Keratinocyte (primary cell): ENCODE measurements at regions not wholly inside any gene's neighbourhood (a gene's known extent, or its start where the extent isn't known, plus 50 kb on each side); places are given as distances from the start of the nearest gene placed in this dataset.

ENCODE experiments used
- DNase-seq: peaks from one replicate; pipeline ENCODE4 v3.0.0-alpha.2; 2011; ENCODE audit warnings: low read depth, missing footprints, low spot score
- FAIRE-seq: peaks from 2 replicates; lab custom pipeline; 2011; peaks lifted over from hg19 to GRCh38; lab: Jason Lieb, UNC
- H2AFZ ChIP-seq: 2 replicates; pipeline ENCODE4 v1.6.0; 2012; ENCODE audit warnings: low read length, control low read depth, inconsistent platforms; ENCODE audit not compliant: control insufficient read depth
- H3K27ac ChIP-seq: 2 replicates; pipeline ENCODE4 v1.5.1; 2011; ENCODE audit warnings: low read length; ENCODE audit not compliant: control insufficient read depth, insufficient read depth
- H3K27me3 ChIP-seq: 3 replicates; pipeline ENCODE4 v1.6.0; 2011; ENCODE audit warnings: low read length; ENCODE audit not compliant: control insufficient read depth, insufficient read depth; ENCODE audit errors: extremely low read depth
- H3K36me3 ChIP-seq, 2 experiments: 2 replicates in 1 of 2; 3 replicates in 1 of 2; pipeline ENCODE4 v1.5.1; 2011; ENCODE audit warnings: low read length in 2 of 2, mild to moderate bottlenecking in 1 of 2; ENCODE audit not compliant: control insufficient read depth in 2 of 2, insufficient read depth in 2 of 2; ENCODE audit errors: extremely low read depth in 1 of 2
- H3K4me1 ChIP-seq: 3 replicates; pipeline ENCODE4 v1.5.1; 2011; ENCODE audit warnings: low read length; ENCODE audit not compliant: control insufficient read depth, insufficient read depth; ENCODE audit errors: extremely low read depth
- H3K4me2 ChIP-seq: 3 replicates; pipeline ENCODE4 v1.6.0; 2011; ENCODE audit warnings: low read depth, low read length; ENCODE audit not compliant: control insufficient read depth, insufficient read depth; ENCODE audit errors: extremely low read depth
- H3K4me3 ChIP-seq, 3 experiments: fragments of 200-600 bp in 1 of 3; sonication (generic) in 1 of 3; 2 replicates in 2 of 3; 3 replicates in 1 of 3; pipeline ENCODE4 v1.5.1; 2011 to 2016; ENCODE audit warnings: low read length in 3 of 3, mild to moderate bottlenecking in 3 of 3, control low read depth in 2 of 3, inconsistent platforms in 1 of 3, low read depth in 1 of 3, mixed read lengths in 1 of 3, mixed run types in 1 of 3, moderate library complexity in 1 of 3; ENCODE audit not compliant: control insufficient read depth in 2 of 3, insufficient read depth in 2 of 3; ENCODE audit errors: extremely low read depth in 1 of 3
- H3K79me2 ChIP-seq: 2 replicates; pipeline ENCODE4 v1.6.0; 2012; ENCODE audit warnings: low read length; ENCODE audit not compliant: control insufficient read depth, insufficient read depth
- H3K9ac ChIP-seq: 3 replicates; pipeline ENCODE4 v1.6.0; 2011; ENCODE audit warnings: low read length; ENCODE audit not compliant: control insufficient read depth, insufficient read depth; ENCODE audit errors: extremely low read depth
- H3K9me1 ChIP-seq: 3 replicates; pipeline ENCODE4 v1.6.0; 2011; ENCODE audit warnings: low read length; ENCODE audit not compliant: control insufficient read depth, insufficient read depth; ENCODE audit errors: extremely low read depth
- H3K9me3 ChIP-seq: 2 replicates; pipeline ENCODE4 v1.5.1; 2012; ENCODE audit warnings: low read depth, low read length; ENCODE audit not compliant: control insufficient read depth
- H4K20me1 ChIP-seq: 3 replicates; pipeline ENCODE4 v1.6.0; 2011; ENCODE audit warnings: low read length; ENCODE audit not compliant: control insufficient read depth, insufficient read depth; ENCODE audit errors: extremely low read depth
- CTCF ChIP-seq, 3 experiments: IDR thresholded peaks in 1 of 3; conservative IDR thresholded peaks in 1 of 3; optimal IDR thresholded peaks in 1 of 3; 2 replicates in 2 of 3; 3 replicates in 1 of 3; pipeline versions ENCODE3 to v1.5.1; 2011; ENCODE audit warnings: low read length in 3 of 3, mild to moderate bottlenecking in 3 of 3, moderate library complexity in 2 of 3, control low read depth in 1 of 3, inconsistent platforms in 1 of 3; ENCODE audit not compliant: insufficient read depth in 2 of 3; ENCODE audit errors: extremely low read depth in 1 of 3
- EZH2 ChIP-seq: IDR thresholded peaks from one replicate; pipeline ENCODE4 v1.6.1; 2012; ENCODE audit warnings: inconsistent platforms, mild to moderate bottlenecking, low read length, moderate library complexity
- dilution Hi-C: fragments of 300-500 bp; cut with MboI; formaldehyde crosslinking; loops from one replicate; pipeline ENCODE4 v1.7.0; 2020; ENCODE audit warnings: low sequenced_read_pairs; ENCODE audit not compliant: extremely low pct_ligation_motif_present

GRCh38 chr22:22720724-22721261 lies 76.4 kb downstream of the GGTLC2 start:
- Histone ChIP-seq H3K27ac (no peak overlapping the region), H3K4me3 (no peak overlapping the region), H3K9me3 (no peaks in the 10 kb centered on the region), H4K20me1 (no peaks in the 10 kb centered on the region), H3K4me1 (no peaks in the 10 kb centered on the region), H3K27me3 (no peaks in the 10 kb centered on the region), H2AFZ (no peak overlapping the region), H3K79me2 (no peaks in the 10 kb centered on the region), H3K9ac (no peak overlapping the region), H3K9me1 (no peaks in the 10 kb centered on the region), H3K36me3 (no peaks in the 10 kb centered on the region), H3K4me2 (no peak overlapping the region)
- FAIRE-seq = no peak
- no peak for TF ChIP-seq EZH2
- no peak for TF ChIP-seq CTCF (optimal IDR thresholded peaks at IDR 0.05 in 1 of 3, IDR thresholded peaks at IDR 0.05 in 1 of 3, conservative IDR thresholded peaks at IDR 0.05 in 1 of 3; ENCODE audit: extremely low read depth in 1 of 3, insufficient read depth in 2 of 3, low read length in 3 of 3)
- no peak for DNase-seq
- dilution Hi-C loops = no loop called here

GRCh38 chr22:22721681-22722354 lies 77.4 kb downstream of the GGTLC2 start:
- Histone ChIP-seq H3K4me2 (no peak overlapping the region), H4K20me1 (no peaks in the 10 kb centered on the region), H3K36me3 (no peaks in the 10 kb centered on the region), H3K4me1 (no peaks in the 10 kb centered on the region), H2AFZ (no peak overlapping the region), H3K79me2 (no peaks in the 10 kb centered on the region), H3K4me3 (no peak overlapping the region), H3K27me3 (no peaks in the 10 kb centered on the region), H3K9ac (no peak overlapping the region), H3K9me3 (no peaks in the 10 kb centered on the region), H3K27ac (no peak overlapping the region), H3K9me1 (no peaks in the 10 kb centered on the region)
- no peak for FAIRE-seq
- DNase-seq = no peak
- dilution Hi-C loops = no loop called here
- TF ChIP-seq EZH2 (no peak), CTCF (optimal IDR thresholded peaks at IDR 0.05 in 1 of 3, IDR thresholded peaks at IDR 0.05 in 1 of 3, conservative IDR thresholded peaks at IDR 0.05 in 1 of 3; ENCODE audit: extremely low read depth in 1 of 3, insufficient read depth in 2 of 3, low read length in 3 of 3) (no peak)
